Uterus (tissue), 3 donors: ENCODE measurements at regions not wholly inside any gene's neighbourhood (a gene's known extent, or its start where the extent isn't known, plus 50 kb on each side); places are given as distances from the start of the nearest gene placed in this dataset.

Experiments
- DNase-seq, 2 donors: peaks; one replicate each; pipeline ENCODE4 v3.0.0-alpha.2; 2019 to 2020
- H3K27ac ChIP-seq, 2 donors: fragments of 200-600 bp; sonication (generic); 1 replicate in 1 of 2; 2 replicates in 1 of 2; pipeline ENCODE4 v1.5.1; 2016 to 2018
- H3K27me3 ChIP-seq, 2 donors: fragments of 200-600 bp; sonication (generic); one replicate each; pipeline ENCODE4 v1.5.1; 2018 to 2019; ENCODE audit warnings: control low read depth in 1 of 2
- H3K36me3 ChIP-seq, 2 donors: fragments of 200-600 bp; sonication (generic); one replicate each; pipeline ENCODE4 v1.5.1; 2019; ENCODE audit warnings: control low read depth in 1 of 2
- H3K4me1 ChIP-seq, 2 donors: fragments of 200-600 bp; sonication (generic); one replicate each; pipeline ENCODE4 v1.5.1; 2018 to 2019; ENCODE audit warnings: control low read depth in 1 of 2
- H3K4me3 ChIP-seq, 2 donors: fragments of 200-600 bp; sonication (generic); 1 replicate in 1 of 2; 2 replicates in 1 of 2; pipeline ENCODE4 v1.5.1; 2018 to 2019; ENCODE audit warnings: mild to moderate bottlenecking in 1 of 2
- H3K9me3 ChIP-seq, 2 donors: fragments of 200-600 bp; sonication (generic); one replicate each; pipeline ENCODE4 v1.5.1; 2019; ENCODE audit warnings: control low read depth in 1 of 2
- POLR2A ChIP-seq, 2 donors: fragments of 450-650 bp; IDR thresholded peaks; one replicate each; pipeline ENCODE4 v1.6.1; 2016; ENCODE audit warnings: antibody characterized with exemption in 2 of 2, mild to moderate bottlenecking in 1 of 2, moderate library complexity in 1 of 2
- intact Hi-C: fragments of 100-400 bp; cut with DNase I; formaldehyde crosslinking; loops from one replicate; pipeline ENCODE4 v1.15.1; 2023; ENCODE audit warnings: low total_unique reads
- TF ChIP-seq, protein P1 (sequence below), 4 experiments: fragments of 200-600 bp in 2 of 4; fragments of 450-650 bp in 2 of 4; sonication (generic) in 2 of 4; IDR thresholded peaks; one replicate each; pipeline ENCODE4 v1.5.1; 2016 to 2019; ENCODE audit warnings: antibody characterized with exemption in 4 of 4, mild to moderate bottlenecking in 2 of 4, moderate library complexity in 1 of 4
- donor health status: DM: yes; HTN: yes; CAD: no.

DNA sequence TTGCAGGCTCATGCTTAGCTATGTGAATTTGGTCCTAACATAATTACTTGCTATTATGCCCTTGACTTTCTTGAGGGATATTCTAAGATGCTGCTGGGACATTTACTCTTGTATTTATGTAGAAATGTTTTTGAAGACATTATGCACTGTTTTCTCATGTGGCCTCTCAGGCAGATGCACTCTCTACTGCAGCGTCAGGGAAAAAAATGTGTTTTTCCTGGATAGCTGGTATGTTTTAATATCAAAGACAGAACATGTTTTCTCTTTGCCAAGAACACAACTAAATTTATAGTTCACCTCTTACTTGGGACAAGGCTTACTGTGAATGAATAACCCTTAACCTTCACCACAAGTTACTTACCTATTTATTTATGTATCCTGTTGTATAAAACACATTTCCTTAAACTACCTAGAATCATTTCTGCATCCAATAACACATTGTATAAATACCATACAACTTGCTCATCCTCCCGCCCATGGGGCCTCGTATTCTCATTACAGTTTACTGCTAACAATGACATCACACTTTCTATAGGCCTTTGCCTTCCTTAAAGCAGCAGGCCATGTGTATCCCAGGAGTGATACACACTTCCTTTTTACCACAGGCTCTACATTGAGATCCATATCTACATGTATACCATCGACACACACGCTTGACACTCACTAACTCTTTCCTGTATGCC is 178.7 kb downstream of the SLIT2 start:
- TF ChIP-seq POLR2A (IDR thresholded peaks at IDR 0.05), result no peak
- TF ChIP-seq, protein P1, sequence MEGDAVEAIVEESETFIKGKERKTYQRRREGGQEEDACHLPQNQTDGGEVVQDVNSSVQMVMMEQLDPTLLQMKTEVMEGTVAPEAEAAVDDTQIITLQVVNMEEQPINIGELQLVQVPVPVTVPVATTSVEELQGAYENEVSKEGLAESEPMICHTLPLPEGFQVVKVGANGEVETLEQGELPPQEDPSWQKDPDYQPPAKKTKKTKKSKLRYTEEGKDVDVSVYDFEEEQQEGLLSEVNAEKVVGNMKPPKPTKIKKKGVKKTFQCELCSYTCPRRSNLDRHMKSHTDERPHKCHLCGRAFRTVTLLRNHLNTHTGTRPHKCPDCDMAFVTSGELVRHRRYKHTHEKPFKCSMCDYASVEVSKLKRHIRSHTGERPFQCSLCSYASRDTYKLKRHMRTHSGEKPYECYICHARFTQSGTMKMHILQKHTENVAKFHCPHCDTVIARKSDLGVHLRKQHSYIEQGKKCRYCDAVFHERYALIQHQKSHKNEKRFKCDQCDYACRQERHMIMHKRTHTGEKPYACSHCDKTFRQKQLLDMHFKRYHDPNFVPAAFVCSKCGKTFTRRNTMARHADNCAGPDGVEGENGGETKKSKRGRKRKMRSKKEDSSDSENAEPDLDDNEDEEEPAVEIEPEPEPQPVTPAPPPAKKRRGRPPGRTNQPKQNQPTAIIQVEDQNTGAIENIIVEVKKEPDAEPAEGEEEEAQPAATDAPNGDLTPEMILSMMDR (IDR thresholded peaks at IDR 0.05), result no peak
- peak overlapping the region; percentile 74 to 76 for H3K27ac ChIP-seq

DNA sequence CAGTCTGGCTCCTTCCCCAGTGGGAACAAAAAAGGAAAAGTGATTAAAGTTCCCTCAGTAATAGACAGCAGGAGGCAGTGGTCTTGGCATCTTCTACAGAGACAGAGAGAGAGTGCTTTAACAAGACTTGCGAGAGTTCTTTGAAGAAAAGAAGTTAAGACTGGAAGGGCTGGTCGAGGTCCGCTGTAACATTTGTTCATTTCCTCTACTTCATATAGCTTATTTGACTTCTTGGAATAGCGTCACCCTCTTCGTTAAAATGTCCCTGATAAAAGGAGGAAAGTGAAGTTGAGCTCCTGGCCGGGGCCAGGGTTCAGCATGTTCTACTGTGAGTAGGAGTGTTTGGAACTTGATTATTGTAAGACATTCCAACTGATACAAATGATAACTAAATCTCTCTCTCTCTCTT is 179.8 kb downstream of the SLIT2 start:
- Histone ChIP-seq H3K4me1 (no peaks in the 10 kb centered on the region), H3K9me3 (no peaks in the 10 kb centered on the region), H3K27ac (peak overlapping the region; percentile 74 to 76), H3K36me3 (no peaks in the 10 kb centered on the region), H3K4me3 (peak overlapping the region in 1 of 2 donors; percentile 8), H3K27me3 (no peaks in the 10 kb centered on the region)
- intact Hi-C loops, result no loop called here
- peak; percentile 26 to 37 for DNase-seq
- TF ChIP-seq, protein P1 (IDR thresholded peaks at IDR 0.05), result peak in 1 of 4 experiments; percentile 23
- no peak for TF ChIP-seq POLR2A (IDR thresholded peaks at IDR 0.05)

More for the DNA sequence above, 178.7 kb downstream of the SLIT2 start:
- Histone ChIP-seq H3K4me3 (no peak overlapping the region), H3K36me3 (no peaks in the 10 kb centered on the region), H3K9me3 (no peaks in the 10 kb centered on the region), H3K27me3 (no peaks in the 10 kb centered on the region), H3K4me1 (no peaks in the 10 kb centered on the region)
- DNase-seq, result no peak
- intact Hi-C loops, result no loop called here

DNA sequence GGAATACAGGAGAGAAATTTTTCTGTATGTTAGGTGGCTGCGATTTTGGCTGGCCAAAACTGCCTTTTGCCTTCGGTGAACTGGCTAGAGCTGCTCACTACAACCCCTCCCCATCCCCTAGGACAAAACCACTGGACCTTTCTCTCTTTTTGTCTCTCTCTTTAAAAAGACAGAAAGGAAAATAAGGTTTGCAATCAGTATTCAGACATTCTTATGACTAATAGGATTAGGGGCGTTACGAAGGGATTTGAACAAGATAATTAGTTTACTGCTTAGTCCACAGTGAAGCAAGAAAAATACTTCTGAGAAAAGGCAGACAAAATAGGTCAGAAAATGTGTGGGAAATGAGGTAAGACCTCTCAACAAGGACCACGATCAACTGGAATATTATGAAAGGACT is 180.4 kb downstream of the SLIT2 start:
- H3K27me3 ChIP-seq, result no peaks in the 10 kb centered on the region
- H3K4me3 ChIP-seq, result peak overlapping the region in 1 of 2 donors; percentile 8
- H3K9me3 ChIP-seq, result no peaks in the 10 kb centered on the region
- H3K4me1 ChIP-seq, result no peaks in the 10 kb centered on the region
- no peak for DNase-seq
- intact Hi-C loops, result no loop called here
- H3K27ac ChIP-seq, result peak overlapping the region; percentile 74 to 76
- H3K36me3 ChIP-seq, result no peaks in the 10 kb centered on the region
- no peak for TF ChIP-seq POLR2A (IDR thresholded peaks at IDR 0.05)
- TF ChIP-seq, protein P1 (IDR thresholded peaks at IDR 0.05), result no peak

DNA sequence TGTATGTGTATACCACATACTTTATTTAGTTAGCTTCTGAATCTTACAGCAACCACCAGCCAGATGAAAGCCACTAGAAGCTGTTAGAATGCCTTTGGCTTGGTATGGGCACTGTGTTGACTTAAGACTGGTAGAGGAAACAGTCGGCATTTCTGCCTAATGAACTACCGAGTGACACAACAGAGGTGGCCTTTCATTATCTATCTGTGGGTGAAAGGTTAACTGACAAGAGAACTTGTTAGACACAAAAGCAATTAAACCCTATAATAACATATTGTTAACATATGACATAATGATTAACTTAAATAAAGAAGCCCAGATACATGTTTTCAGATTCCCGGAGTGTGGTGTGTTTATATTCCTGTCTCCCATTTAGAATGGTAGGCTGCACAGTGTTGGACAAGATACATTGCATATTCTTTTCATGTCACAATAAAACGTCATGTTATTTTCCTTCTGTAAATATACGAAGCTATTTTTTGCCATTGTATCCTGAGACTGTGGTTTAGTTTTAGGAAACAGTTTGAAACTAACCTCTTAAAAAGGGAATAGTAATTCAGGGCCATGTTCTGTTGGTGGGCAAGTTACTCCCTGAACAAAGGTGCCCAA is 181.5 kb downstream of the SLIT2 start:
- TF ChIP-seq POLR2A (IDR thresholded peaks at IDR 0.05), result no peak
- TF ChIP-seq, protein P1 (IDR thresholded peaks at IDR 0.05), result no peak
- intact Hi-C loops, result no loop called here
- H3K27me3 ChIP-seq, result no peaks in the 10 kb centered on the region
- no peak overlapping the region for H3K4me3 ChIP-seq
- no peaks in the 10 kb centered on the region for H3K4me1 ChIP-seq
- no peak for DNase-seq
- H3K9me3 ChIP-seq, result no peaks in the 10 kb centered on the region
- H3K27ac ChIP-seq, result peak overlapping the region; percentile 74 to 76
- H3K36me3 ChIP-seq, result no peaks in the 10 kb centered on the region

DNA sequence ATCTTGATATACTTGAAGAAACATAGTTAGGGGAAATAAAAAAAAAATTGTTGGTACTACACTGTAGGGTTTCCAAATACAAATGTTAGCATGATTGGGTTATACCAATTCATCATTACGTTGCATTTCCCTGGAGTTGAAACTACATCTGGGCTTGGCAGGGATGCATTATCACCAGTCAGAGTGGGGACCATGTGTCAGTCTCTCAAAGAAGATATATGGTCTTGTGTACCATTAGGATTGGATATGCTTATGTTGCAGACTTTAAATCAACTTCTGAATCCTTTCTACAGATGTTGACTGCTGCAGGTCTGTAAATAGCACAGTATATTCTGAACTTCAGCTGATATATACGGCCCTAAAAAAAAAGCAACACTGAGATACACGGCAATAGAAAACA is 188.5 kb downstream of the SLIT2 start:
- DNase-seq, result no peak
- Histone ChIP-seq H3K27me3 (no peaks in the 10 kb centered on the region), H3K9me3 (no peaks in the 10 kb centered on the region), H3K36me3 (no peaks in the 10 kb centered on the region), H3K4me1 (no peaks in the 10 kb centered on the region), H3K4me3 (no peak overlapping the region), H3K27ac (peak overlapping the region in 1 of 2 donors; percentile 17)
- TF ChIP-seq, protein P1 (IDR thresholded peaks at IDR 0.05), result no peak
- TF ChIP-seq POLR2A (IDR thresholded peaks at IDR 0.05), result no peak
- intact Hi-C loops, result no loop called here
